Upper lobe of left lung (tissue), 4 donors: ENCODE measurements at regions not wholly inside any gene's neighbourhood (a gene's known extent, or its start where the extent isn't known, plus 50 kb on each side); places are given as distances from the start of the nearest gene placed in this dataset.

Experiments used
- POLR2A ChIP-seq, 4 donors: fragments of 450-650 bp; IDR thresholded peaks; one replicate each; pipeline ENCODE4 v1.5.1; 2016 to 2017; ENCODE audit warnings: antibody characterized with exemption in 4 of 4, mild to moderate bottlenecking in 2 of 4
- POLR2AphosphoS5 ChIP-seq, 2 donors: sonication (generic); formaldehyde crosslinking; IDR thresholded peaks; one replicate each; pipeline ENCODE4 v1.5.1; 2017; ENCODE audit warnings: antibody characterized with exemption in 2 of 2
- TF ChIP-seq, protein P1 (sequence below), 6 experiments: fragments of 450-650 bp in 4 of 6; fragments of 200-600 bp in 2 of 6; sonication (generic) in 2 of 6; IDR thresholded peaks; one replicate each; pipeline ENCODE4 v1.5.1; 2016 to 2019; ENCODE audit warnings: antibody characterized with exemption in 6 of 6

DNA sequence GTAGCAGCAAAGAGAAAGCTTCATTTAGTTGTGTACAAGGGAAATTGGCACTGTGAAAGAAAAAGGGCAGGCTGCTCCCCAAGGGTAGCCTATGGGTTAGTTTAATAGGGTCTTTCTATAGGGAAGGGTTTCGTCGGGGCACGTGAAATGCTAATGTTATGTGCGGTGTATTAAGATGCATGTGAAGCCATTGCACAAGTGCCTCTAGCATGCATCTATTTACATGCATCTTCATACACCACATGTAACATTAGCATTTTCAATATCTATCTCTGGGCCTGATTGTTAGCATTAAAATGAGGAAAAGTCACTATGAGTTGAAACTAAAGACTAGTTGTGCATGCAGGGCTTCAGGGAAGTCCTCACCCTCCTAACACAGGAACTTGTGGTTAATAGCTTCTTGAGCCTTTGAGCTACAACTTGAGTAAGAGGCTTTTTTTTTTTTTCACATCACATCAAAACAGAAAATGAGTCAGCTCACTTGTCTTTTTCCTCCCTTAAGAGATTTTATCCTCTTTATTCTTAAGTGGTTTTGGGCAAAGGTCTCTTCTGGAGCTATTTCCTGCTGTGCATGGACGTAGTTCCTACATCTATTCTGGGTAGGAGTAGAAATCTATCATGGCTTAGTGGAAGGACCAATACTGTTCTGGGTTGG, 613.4 kb downstream of the ZPLD1 start:
- no peak for TF ChIP-seq POLR2A (IDR thresholded peaks at IDR 0.05)
- no peak for TF ChIP-seq POLR2AphosphoS5 (IDR thresholded peaks at IDR 0.05)
- TF ChIP-seq, protein P1, sequence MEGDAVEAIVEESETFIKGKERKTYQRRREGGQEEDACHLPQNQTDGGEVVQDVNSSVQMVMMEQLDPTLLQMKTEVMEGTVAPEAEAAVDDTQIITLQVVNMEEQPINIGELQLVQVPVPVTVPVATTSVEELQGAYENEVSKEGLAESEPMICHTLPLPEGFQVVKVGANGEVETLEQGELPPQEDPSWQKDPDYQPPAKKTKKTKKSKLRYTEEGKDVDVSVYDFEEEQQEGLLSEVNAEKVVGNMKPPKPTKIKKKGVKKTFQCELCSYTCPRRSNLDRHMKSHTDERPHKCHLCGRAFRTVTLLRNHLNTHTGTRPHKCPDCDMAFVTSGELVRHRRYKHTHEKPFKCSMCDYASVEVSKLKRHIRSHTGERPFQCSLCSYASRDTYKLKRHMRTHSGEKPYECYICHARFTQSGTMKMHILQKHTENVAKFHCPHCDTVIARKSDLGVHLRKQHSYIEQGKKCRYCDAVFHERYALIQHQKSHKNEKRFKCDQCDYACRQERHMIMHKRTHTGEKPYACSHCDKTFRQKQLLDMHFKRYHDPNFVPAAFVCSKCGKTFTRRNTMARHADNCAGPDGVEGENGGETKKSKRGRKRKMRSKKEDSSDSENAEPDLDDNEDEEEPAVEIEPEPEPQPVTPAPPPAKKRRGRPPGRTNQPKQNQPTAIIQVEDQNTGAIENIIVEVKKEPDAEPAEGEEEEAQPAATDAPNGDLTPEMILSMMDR (IDR thresholded peaks at IDR 0.05) = no peak
